H1 (cell line): ENCODE measurements at regions not wholly inside any gene's neighbourhood (a gene's known extent, or its start where the extent isn't known, plus 50 kb on each side); places are given as distances from the start of the nearest gene placed in this dataset.

ENCODE experiments used
- CTCF ChIA-PET: fragments of 300-600 bp; sonication (Branson Sonifier 250); formaldehyde crosslinking; loops from one replicate; lab custom pipeline; 2021; ENCODE audit not compliant: partially characterized antibody; lab: Charles Lee
- POLR2A ChIA-PET: fragments of 300-600 bp; sonication (Branson Sonifier 250); formaldehyde crosslinking; loops from one replicate; lab custom pipeline; 2021; ENCODE audit warnings: inconsistent platforms; ENCODE audit not compliant: partially characterized antibody; lab: Charles Lee
- DNase-seq, 2 experiments: peaks; one replicate each; pipeline versions ENCODE4 v3.0.0 to v3.0.0-alpha.2; 2010 to 2022; ENCODE audit warnings: low spot score in 2 of 2, low read depth in 1 of 2, mixed read lengths in 1 of 2
- FAIRE-seq: peaks from 2 replicates; lab custom pipeline; 2011; peaks lifted over from hg19 to GRCh38; lab: Jason Lieb, UNC
- H2AFZ ChIP-seq: 2 replicates; pipeline ENCODE4 v1.8.1; 2012; ENCODE audit warnings: low read length, inconsistent platforms
- H2AK5ac ChIP-seq: 2 replicates; pipeline ENCODE4 v1.6.1; 2013; ENCODE audit warnings: low read depth, low read length
- H2BK120ac ChIP-seq: replicated peaks from 2 replicates; pipeline ENCODE3; 2013; ENCODE audit warnings: low read depth, low read length, inconsistent platforms
- H2BK12ac ChIP-seq: 2 replicates; pipeline ENCODE4 v1.6.1; 2013; ENCODE audit warnings: low read depth, low read length
- H2BK15ac ChIP-seq: 2 replicates; pipeline ENCODE4 v1.6.1; 2013; ENCODE audit warnings: low read length
- H2BK20ac ChIP-seq: 2 replicates; pipeline ENCODE4 v1.6.1; 2013; ENCODE audit warnings: low read length
- H2BK5ac ChIP-seq: 2 replicates; pipeline ENCODE4 v1.6.1; 2013; ENCODE audit warnings: low read depth, low read length
- H3K14ac ChIP-seq: 2 replicates; pipeline ENCODE4 v1.6.1; 2013; ENCODE audit warnings: inconsistent platforms; ENCODE audit not compliant: insufficient read length
- H3K18ac ChIP-seq: 2 replicates; pipeline ENCODE4 v1.6.1; 2013; ENCODE audit warnings: low read length; ENCODE audit errors: extremely low read depth
- H3K23ac ChIP-seq: 2 replicates; pipeline ENCODE4 v1.6.1; 2013; ENCODE audit warnings: inconsistent platforms; ENCODE audit not compliant: insufficient read length
- H3K23me2 ChIP-seq: 2 replicates; pipeline ENCODE4 v1.6.1; 2013; ENCODE audit warnings: low read depth, low read length
- H3K27ac ChIP-seq: 2 replicates; pipeline ENCODE4 v1.6.1; 2011; ENCODE audit warnings: low read depth, low read length, inconsistent platforms
- H3K27me3 ChIP-seq, 4 experiments: replicated peaks in 1 of 4; 1 replicate in 1 of 4; 2 replicates in 3 of 4; pipeline versions ENCODE4 v1.6.1 to v1.8.1; 2011 to 2013; ENCODE audit warnings: low read length in 3 of 4, mild to moderate bottlenecking in 3 of 4, inconsistent platforms in 2 of 4, mixed read lengths in 2 of 4, moderate library complexity in 1 of 4; ENCODE audit not compliant: control insufficient read depth in 3 of 4, insufficient read depth in 3 of 4; ENCODE audit errors: extremely low read depth in 1 of 4
- H3K36me3 ChIP-seq, 4 experiments: 2 replicates each; pipeline versions ENCODE4 v1.6.1 to v1.8.1; 2011 to 2013; ENCODE audit warnings: mild to moderate bottlenecking in 4 of 4, low read length in 3 of 4, moderate library complexity in 2 of 4, control low read depth in 1 of 4, inconsistent platforms in 1 of 4; ENCODE audit not compliant: insufficient read depth in 4 of 4, control insufficient read depth in 2 of 4
- H3K4ac ChIP-seq: replicated peaks from 2 replicates; pipeline ENCODE3; 2013; ENCODE audit warnings: low read length, low read depth, mixed read lengths, inconsistent platforms; ENCODE audit not compliant: insufficient read length
- H3K4me1 ChIP-seq, 4 experiments: replicated peaks in 1 of 4; 1 replicate in 1 of 4; 2 replicates in 3 of 4; pipeline versions ENCODE4 v1.6.1 to v1.8.1; 2011 to 2013; ENCODE audit warnings: low read length in 3 of 4, inconsistent platforms in 2 of 4, mixed read lengths in 1 of 4; ENCODE audit not compliant: insufficient read depth in 4 of 4, control insufficient read depth in 3 of 4
- H3K4me2 ChIP-seq, 2 experiments: 2 replicates each; pipeline versions ENCODE4 v1.6.1 to v1.8.1; 2011 to 2013; ENCODE audit warnings: low read depth in 2 of 2, low read length in 2 of 2, control low read depth in 1 of 2, inconsistent platforms in 1 of 2, mild to moderate bottlenecking in 1 of 2; ENCODE audit not compliant: insufficient read depth in 1 of 2
- H3K4me3 ChIP-seq, 4 experiments: fragments of 200-600, 300-600 bp in 1 of 4; sonication (generic), shearing (Covaris generic), sonication (Bioruptor Twin) in 1 of 4; 2 replicates each; pipeline versions ENCODE4 v1.5.1 to v1.8.1; 2011 to 2016; ENCODE audit warnings: low read length in 4 of 4, low read depth in 3 of 4, control low read depth in 2 of 4, inconsistent platforms in 2 of 4, mild to moderate bottlenecking in 2 of 4, mixed read lengths in 1 of 4, moderate library complexity in 1 of 4; ENCODE audit not compliant: insufficient read depth in 2 of 4; ENCODE audit errors: extremely low read depth in 1 of 4
- H3K56ac ChIP-seq: replicated peaks from 2 replicates; pipeline ENCODE3; 2013; ENCODE audit warnings: low read depth, mild to moderate bottlenecking, mixed read lengths, low read length, inconsistent platforms; ENCODE audit not compliant: insufficient read length
- H3K79me1 ChIP-seq: 2 replicates; pipeline ENCODE4 v1.6.1; 2013; ENCODE audit warnings: low read depth, low read length, control low read depth
- H3K79me2 ChIP-seq, 2 experiments: 2 replicates each; pipeline versions ENCODE4 v1.6.1 to v1.8.1; 2012 to 2013; ENCODE audit warnings: low read length in 2 of 2, mild to moderate bottlenecking in 2 of 2, inconsistent platforms in 1 of 2; ENCODE audit not compliant: insufficient read depth in 2 of 2, control insufficient read depth in 1 of 2
- H3K9ac ChIP-seq, 4 experiments: replicated peaks in 1 of 4; 1 replicate in 1 of 4; 2 replicates in 3 of 4; pipeline versions ENCODE4 v1.6.1 to v1.8.1; 2011 to 2013; ENCODE audit warnings: low read depth in 3 of 4, low read length in 3 of 4, control low read depth in 2 of 4, mild to moderate bottlenecking in 2 of 4, moderate library complexity in 2 of 4, inconsistent platforms in 1 of 4; ENCODE audit errors: extremely low read depth in 1 of 4
- H3K9me3 ChIP-seq, 2 experiments: 2 replicates each; pipeline versions ENCODE4 v1.6.1 to v1.8.1; 2012 to 2013; ENCODE audit warnings: mild to moderate bottlenecking in 2 of 2, moderate library complexity in 2 of 2, control low read depth in 1 of 2, inconsistent platforms in 1 of 2, low read depth in 1 of 2, low read length in 1 of 2, mixed read lengths in 1 of 2; ENCODE audit not compliant: insufficient read depth in 2 of 2
- H4K20me1 ChIP-seq, 2 experiments: replicated peaks in 1 of 2; 2 replicates each; pipeline versions ENCODE3 to v1.8.1; 2011 to 2013; ENCODE audit warnings: inconsistent platforms in 2 of 2, low read length in 2 of 2, mild to moderate bottlenecking in 1 of 2; ENCODE audit not compliant: insufficient read depth in 2 of 2, control insufficient read depth in 1 of 2
- H4K5ac ChIP-seq: 2 replicates; pipeline ENCODE4 v1.6.1; 2013; ENCODE audit warnings: low read length, low read depth, mixed read lengths, inconsistent platforms; ENCODE audit not compliant: insufficient read length
- H4K8ac ChIP-seq: 2 replicates; pipeline ENCODE4 v1.8.0; 2013; ENCODE audit warnings: mild to moderate bottlenecking, moderate library complexity, low read length, inconsistent platforms; ENCODE audit not compliant: insufficient read depth; ENCODE audit errors: extremely low read depth
- H4K91ac ChIP-seq: replicated peaks from 2 replicates; pipeline ENCODE3; 2013; ENCODE audit warnings: low read length, mixed read lengths, inconsistent platforms; ENCODE audit not compliant: insufficient read length
- CBX5 ChIP-seq: fragments of 300-800, 300-1000 bp; sonication (generic); IDR thresholded peaks from 2 replicates; pipeline ENCODE4 v1.7.1; 2016; ENCODE audit warnings: antibody characterized with exemption, low read length, low read depth
- EZH2 ChIP-seq: fragments of 200-600 bp; sonication (generic); IDR thresholded peaks from 2 replicates; pipeline ENCODE4 v1.7.1; 2012; ENCODE audit warnings: low read depth, mild to moderate bottlenecking, moderate library complexity, low read length, inconsistent platforms; ENCODE audit not compliant: severe bottlenecking
- HDAC6 ChIP-seq: IDR thresholded peaks from one replicate; pipeline ENCODE4 v1.7.1; 2012; ENCODE audit warnings: low read depth, mild to moderate bottlenecking, inconsistent platforms, low read length, moderate library complexity
- KDM1A ChIP-seq: fragments of 200-600, 300-600 bp; sonication (generic); IDR thresholded peaks from 2 replicates; pipeline ENCODE4 v1.7.1; 2016; ENCODE audit warnings: mild to moderate bottlenecking, low read length, borderline replicate concordance
- POU5F1 ChIP-seq: IDR thresholded peaks from 2 replicates; pipeline ENCODE4 v1.6.1; 2011; ENCODE audit warnings: low read depth, mild to moderate bottlenecking, low read length, moderate library complexity
- RFX5 ChIP-seq: IDR thresholded peaks from 2 replicates; pipeline ENCODE4 v1.6.1; 2011; ENCODE audit warnings: low read depth, low read length, improper control_type of control experiment, borderline replicate concordance
- SIRT6 ChIP-seq: IDR thresholded peaks from one replicate; pipeline ENCODE4 v1.7.1; 2012; ENCODE audit warnings: low read length, inconsistent platforms
- TAF1 ChIP-seq: IDR thresholded peaks from 2 replicates; pipeline ENCODE4 v1.6.1; 2011; ENCODE audit warnings: mild to moderate bottlenecking, low read depth, low read length
- WGBS, 2 experiments: shearing (Covaris generic) in 1 of 2; methylation state at CpG; one replicate each; pipeline versions ENCODE4 v1.1.6 to v1.1.7; 2013 to 2015; ENCODE audit warnings: low lambda C conversion rate in 2 of 2, mixed read lengths in 2 of 2, inconsistent platforms in 1 of 2, low coverage in 1 of 2, missing lambda C conversion rate in 1 of 2; ENCODE audit not compliant: insufficient replicate concordance in 2 of 2, insufficient coverage in 1 of 2, insufficient read length in 1 of 2; ENCODE audit errors: extremely low coverage in 1 of 2, missing lambda C conversion rate in 1 of 2; 5-methylcytosine and 5-hydroxymethylcytosine counted together

GRCh38 chr2:212592695-212593094 is 54.1 kb upstream of the ERBB4 start:
- Histone ChIP-seq H2BK15ac (no peak overlapping the region), H3K23me2 (no peaks in the 10 kb centered on the region), H2BK120ac (no peak overlapping the region), H3K14ac (no peak overlapping the region), H3K9ac (peak overlapping the region in 1 of 4 experiments; percentile 34; a peak in 1 of 7 replicates), H2BK5ac (no peak overlapping the region), H3K4me2 (no peak overlapping the region), H3K9me3 (no peaks in the 10 kb centered on the region), H4K5ac (no peak overlapping the region), H3K4me3 (no peak overlapping the region), H3K4me1 (no peaks in the 10 kb centered on the region), H3K79me2 (no peaks in the 10 kb centered on the region), H4K91ac (no peak overlapping the region), H3K4ac (no peak overlapping the region), H2AFZ (no peak overlapping the region), H3K36me3 (no peaks in the 10 kb centered on the region), H4K20me1 (no peaks in the 10 kb centered on the region), H2AK5ac (no peak overlapping the region), H2BK12ac (no peak overlapping the region), H3K23ac (no peak overlapping the region), H3K27me3 (no peaks in the 10 kb centered on the region), H3K79me1 (no peaks in the 10 kb centered on the region), H3K27ac (no peak overlapping the region), H3K56ac (no peak overlapping the region), H2BK20ac (no peak overlapping the region), H4K8ac (no peak overlapping the region), H3K18ac (no peak overlapping the region)
- ChIA-PET CTCF (no interaction called here), POLR2A (no interaction called here)
- 85% methylated on average over 1 of the region's 1 CpG; no CpG with 5 or more reads in 1 of the 2 experiments for WGBS, 2 experiments
- no peak for FAIRE-seq
- TF ChIP-seq CBX5 (no peak), POU5F1 (no peak), SIRT6 (no peak), TAF1 (no peak), HDAC6 (no peak), RFX5 (no peak), KDM1A (no peak), EZH2 (no peak)
- DNase-seq = no peak
